HG02642 (cell line): ENCODE measurements at regions not wholly inside any gene's neighbourhood (a gene's known extent, or its start where the extent isn't known, plus 50 kb on each side); places are given as distances from the start of the nearest gene placed in this dataset.
A peak's percentile ranks its signal among the peaks of the same experiment; 100 is the strongest.

ENCODE experiments used
- ATAC-seq: cut with Tn5 transposase; IDR thresholded peaks from one replicate; pipeline ENCODE4 v1.9.1; 2021; ENCODE audit warnings: mild to moderate bottlenecking; ENCODE audit not compliant: unreplicated experiment, poor library complexity

DNA sequence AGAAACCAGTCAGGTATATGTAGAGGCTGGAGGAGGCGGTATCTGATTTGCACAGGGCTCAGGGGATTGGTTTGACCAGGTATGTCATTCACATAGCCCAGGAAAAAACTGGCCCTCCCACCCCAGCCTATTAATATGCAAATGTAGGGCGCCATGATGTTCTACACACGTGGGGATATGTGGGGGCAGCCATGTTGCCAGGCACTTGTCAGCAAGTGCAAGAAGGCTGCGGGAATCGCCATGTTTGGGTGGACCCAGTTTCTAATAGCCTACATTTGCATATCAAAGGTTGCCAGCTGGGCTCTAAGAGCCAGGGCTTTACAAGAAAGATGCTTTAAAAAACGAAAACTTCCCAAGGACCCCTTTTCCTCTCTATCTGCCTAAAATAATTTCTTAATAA lies 335.1 kb downstream of the SMARCA1 start:
- ATAC-seq, result no peak

DNA sequence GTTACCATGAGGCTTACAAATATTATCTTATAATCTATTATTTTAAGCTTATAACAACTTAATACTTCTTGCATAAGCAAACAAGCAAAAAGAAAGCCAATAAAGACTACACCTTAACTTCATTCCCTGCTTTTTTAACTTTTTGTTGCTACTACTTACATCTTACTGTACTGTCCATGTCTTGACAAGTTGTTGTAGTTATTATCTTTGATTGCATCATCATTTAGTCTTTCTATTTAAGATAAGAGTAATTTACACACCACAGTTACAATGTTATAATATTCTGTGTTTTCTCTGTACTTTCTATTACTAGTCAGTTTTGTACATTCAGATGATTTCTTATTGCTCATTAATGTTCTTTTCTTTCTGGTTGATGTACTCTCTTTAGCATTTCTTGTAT lies 346.6 kb downstream of the SMARCA1 start:
- no peak for ATAC-seq

- ATAC-seq, result no peak
Measured at GRCh38 chrX:129161108-129161507, 362.2 kb downstream of the SMARCA1 start.

DNA sequence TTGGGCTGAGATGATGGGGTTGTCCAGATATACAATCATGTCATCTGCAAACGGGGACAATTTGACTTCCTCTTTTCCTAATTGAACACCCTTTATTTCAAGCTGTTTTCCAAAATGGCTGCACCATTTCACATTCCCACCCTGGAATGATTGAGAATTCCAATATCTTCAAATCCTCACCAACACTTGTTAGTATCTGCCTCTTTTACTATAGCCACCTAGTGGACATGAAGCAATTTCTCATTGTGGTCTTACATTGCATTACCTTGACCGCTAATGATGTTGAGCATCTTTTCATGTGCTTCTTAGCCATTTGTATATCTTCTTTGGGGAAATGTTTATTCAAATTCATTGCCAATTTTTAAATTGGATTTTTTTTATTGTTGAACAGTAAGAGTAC lies 364.8 kb downstream of the SMARCA1 start:
- no peak for ATAC-seq

DNA sequence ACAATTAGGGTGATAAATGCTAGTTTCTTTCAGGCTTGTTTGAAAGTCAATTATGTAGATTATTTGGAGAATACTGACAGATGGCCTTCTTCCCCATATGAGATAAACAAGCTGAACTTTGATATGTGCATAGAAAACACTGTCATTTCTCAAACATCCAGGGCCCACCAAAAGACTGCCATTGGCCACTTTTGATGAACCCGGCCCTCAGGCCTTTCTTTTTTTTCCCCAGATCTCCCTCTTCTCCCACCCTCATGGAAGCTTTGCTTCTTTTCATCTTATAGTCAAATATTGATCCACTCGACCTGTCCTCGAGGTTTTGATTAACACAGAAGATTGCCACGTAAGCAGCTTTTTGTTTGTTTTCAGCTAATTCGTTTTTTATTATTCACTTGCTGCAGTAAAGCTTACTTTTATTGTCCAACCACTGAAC lies 377.4 kb downstream of the SMARCA1 start:
- ATAC-seq, result no peak

DNA sequence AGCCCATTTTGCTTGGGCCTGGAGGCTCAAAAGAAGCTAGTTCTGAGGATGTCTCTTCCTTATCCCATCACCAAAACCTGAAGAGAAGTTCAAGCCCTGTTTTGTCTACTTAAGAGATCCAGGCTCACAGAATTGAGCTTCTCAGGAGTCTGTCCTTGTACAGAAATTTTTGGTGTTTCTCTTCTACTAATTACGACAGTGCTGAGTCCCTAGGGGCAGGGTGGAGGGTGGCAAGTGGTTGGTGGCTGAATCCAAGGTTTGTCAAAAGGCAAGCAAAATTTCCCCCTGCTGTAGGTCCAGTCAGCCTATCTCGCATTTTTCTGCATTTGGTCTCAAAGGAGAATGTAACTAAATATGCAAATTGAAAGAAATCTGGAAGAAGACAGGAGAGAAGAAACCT lies 377.9 kb downstream of the SMARCA1 start:
- no peak for ATAC-seq

DNA sequence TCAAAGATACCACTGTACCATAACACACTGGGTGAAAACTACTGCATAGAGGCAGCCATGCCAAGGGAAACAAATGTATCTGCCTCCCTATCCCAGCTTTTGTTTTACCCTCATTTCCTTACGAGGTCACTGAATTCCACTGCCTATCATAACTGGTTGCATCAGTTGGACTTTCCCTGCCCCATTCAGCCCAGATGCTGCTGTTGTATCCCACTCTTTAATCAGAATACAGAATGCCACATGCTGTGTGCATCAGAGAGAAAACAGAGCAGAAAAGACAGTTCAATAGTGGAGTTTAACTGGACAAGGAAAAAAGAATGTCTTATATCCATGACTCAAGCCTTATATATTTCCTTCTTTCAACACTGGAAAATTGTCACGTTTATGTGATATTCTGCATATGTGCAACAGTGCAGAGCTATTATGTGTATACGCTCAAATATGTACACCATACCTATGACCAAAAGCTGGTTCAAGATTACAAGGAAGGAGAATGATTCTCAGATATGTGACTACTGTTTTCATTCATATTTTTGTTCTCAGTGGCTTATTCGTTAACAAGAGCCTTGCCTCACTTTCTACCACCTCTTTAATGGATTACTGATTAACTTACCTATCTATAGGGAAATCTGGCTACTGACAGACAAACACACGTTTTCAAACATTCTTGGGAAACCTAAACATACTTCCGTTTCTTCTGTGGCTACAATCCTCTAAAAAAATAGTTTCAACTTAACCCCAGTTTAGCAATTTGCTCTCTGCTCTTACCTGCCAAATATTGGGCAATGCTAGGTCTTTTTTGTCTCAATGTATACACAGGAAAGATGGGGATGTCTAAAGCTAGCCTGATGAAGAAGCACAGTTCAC lies 378.9 kb downstream of the SMARCA1 start:
- ATAC-seq, result no peak

GRCh38 chrX:129139837-129140598 lies 383.3 kb downstream of the SMARCA1 start:
- ATAC-seq, result no peak

- no peak for ATAC-seq
Measured at GRCh38 chrX:129125122-129125914, 398.0 kb downstream of the SMARCA1 start.

DNA sequence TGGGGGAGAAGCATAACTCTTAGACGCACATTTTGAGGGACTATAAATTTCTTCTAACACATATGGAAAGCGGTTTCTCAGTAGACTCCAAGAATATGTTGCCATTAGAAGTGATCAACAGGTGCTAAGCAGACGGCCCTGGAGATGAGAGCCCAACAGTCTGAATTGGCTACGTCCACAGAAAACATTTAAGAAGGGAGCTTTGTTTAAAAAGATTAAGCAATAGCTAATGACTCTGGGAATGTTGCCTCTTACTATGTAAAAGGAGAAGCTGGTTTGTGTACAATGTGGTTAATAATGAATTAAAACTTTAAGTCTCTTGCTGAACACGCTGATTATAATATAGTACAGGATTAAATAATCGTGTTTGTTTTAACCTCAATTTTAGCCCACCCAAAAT lies 399.5 kb downstream of the SMARCA1 start:
- no peak for ATAC-seq

- no peak for ATAC-seq
Measured at GRCh38 chrX:129116676-129117470, 406.4 kb downstream of the SMARCA1 start.

DNA sequence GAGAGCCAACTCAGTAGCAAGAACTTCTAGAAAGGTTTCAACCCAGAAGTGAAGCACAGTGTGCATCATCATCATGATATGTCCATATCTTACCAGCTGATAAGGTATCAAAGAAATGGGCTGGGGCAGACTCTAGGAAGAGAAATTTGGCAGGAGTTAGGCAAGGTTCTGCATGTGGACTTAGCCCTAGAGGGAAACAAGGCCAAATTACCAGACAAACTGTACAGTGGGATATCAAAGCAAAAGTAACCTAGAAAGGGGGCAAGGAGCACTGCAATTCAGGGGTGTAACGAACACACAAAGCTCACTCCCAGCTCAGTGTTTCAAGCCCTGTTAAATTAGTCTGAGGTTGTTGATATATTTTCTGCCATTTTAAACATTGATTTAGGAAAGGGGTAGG lies 407.4 kb downstream of the SMARCA1 start:
- no peak for ATAC-seq

DNA sequence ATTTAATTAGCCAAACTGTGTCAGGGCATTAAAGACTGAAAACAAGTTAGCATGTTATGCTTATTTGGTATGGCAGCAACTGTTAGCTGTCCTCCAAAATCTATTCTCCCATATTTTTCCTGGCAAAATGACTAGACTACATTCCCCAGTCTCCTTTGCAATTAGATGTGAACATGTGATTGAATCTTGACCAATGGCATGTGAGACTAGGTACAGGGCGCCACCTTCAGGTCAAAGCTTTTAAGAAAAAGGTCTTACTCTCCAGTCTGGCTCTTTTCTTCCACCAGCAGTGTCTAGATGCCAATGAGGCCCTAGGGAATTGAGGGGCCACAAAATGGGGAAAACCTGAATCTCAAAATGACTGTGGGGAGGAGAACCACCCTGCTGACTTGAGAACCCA lies 408.2 kb downstream of the SMARCA1 start:
- peak; percentile 75 for ATAC-seq

GRCh38 chrX:129111081-129111798 lies 412.1 kb downstream of the SMARCA1 start:
- no peak for ATAC-seq

DNA sequence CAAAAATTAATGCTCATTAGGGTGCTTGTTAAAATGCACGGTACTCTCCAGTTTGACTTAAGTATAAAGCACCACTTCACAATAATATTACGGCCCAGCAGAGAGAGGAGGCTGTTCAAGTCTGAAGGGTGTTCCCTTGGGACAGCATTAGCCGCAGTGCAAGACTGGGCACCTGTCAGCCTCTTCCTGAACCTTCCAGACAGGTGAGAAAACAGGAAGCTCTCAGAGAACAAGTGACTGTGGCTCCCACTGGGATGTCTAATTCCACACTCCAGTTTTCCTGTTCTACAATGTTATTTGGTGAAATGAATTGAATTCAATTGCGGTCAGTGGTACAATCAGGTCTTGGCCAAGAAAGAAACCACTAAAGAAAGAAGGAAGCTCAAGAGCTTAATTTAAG lies 414.4 kb downstream of the SMARCA1 start:
- ATAC-seq, result no peak

- no peak for ATAC-seq
Measured at GRCh38 chrX:129099207-129099606, 424.1 kb downstream of the SMARCA1 start.

DNA sequence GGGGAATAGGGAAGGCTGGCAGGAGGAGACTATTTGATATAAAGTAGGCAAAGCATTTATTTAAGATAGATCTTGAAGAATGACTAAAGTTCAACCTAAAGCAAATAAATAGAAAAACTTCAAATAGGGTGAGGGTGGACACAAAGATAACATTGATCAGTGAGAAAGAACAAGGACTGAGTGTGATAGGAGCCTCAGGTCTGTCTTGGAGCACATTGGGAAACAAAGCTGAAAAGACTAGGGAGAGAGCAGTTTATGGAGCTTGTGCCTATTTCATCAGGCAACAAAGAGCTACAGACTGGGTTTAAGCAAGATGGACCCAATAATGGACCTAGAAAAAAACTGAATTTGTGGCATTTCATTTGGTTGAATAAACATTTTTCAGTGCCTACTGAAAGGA lies 425.6 kb downstream of the SMARCA1 start:
- no peak for ATAC-seq

GRCh38 chrX:129093706-129094105 lies 429.6 kb downstream of the SMARCA1 start:
- ATAC-seq, result no peak

DNA sequence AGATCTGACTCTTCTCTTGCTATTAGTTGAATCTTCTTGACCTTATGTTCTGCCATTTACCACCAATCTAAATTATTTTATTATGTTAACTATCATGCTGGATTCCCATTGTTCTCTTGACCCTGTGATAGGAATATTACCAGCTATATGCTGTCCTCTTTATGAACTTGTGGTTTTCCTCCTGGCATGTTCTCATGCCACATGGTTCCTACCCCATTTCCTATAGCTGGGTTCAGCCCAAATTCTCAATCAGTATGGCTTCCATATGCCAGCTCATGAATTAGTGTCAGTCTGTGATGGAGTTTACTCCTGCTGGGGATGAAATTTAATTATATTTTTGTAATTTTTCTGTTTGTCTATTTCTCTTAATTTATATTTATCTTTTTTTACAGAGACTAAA lies 430.5 kb downstream of the SMARCA1 start:
- ATAC-seq, result no peak
